Duodenal mucosa (tissue), 2 donors: ENCODE measurements at regions not wholly inside any gene's neighbourhood (a gene's known extent, or its start where the extent isn't known, plus 50 kb on each side); places are given as distances from the start of the nearest gene placed in this dataset.

ENCODE experiments used
- H3K27ac ChIP-seq: one replicate; pipeline ENCODE4 v1.7.0; 2013; ENCODE audit warnings: low read depth, low read length
- H3K27me3 ChIP-seq, 2 donors: one replicate each; pipeline ENCODE4 v1.7.0; 2013; ENCODE audit warnings: low read length in 2 of 2, control low read depth in 1 of 2; ENCODE audit not compliant: insufficient read depth in 2 of 2, control insufficient read depth in 1 of 2
- H3K36me3 ChIP-seq, 2 donors: one replicate each; pipeline ENCODE4 v1.7.0; 2013; ENCODE audit warnings: low read length in 2 of 2, control low read depth in 1 of 2; ENCODE audit not compliant: insufficient read depth in 2 of 2, control insufficient read depth in 1 of 2
- H3K4me1 ChIP-seq, 2 donors: one replicate each; pipeline ENCODE4 v1.7.0; 2013; ENCODE audit warnings: low read length in 2 of 2, control low read depth in 1 of 2; ENCODE audit not compliant: insufficient read depth in 2 of 2, control insufficient read depth in 1 of 2
- H3K4me3 ChIP-seq, 2 donors: one replicate each; pipeline ENCODE4 v1.7.0; 2013; ENCODE audit warnings: low read length in 2 of 2, low read depth in 1 of 2
- H3K9ac ChIP-seq, 2 donors: one replicate each; pipeline ENCODE4 v1.7.0; 2013; ENCODE audit warnings: low read length in 2 of 2, low read depth in 1 of 2
- H3K9me3 ChIP-seq, 2 donors: one replicate each; pipeline ENCODE4 v1.7.0; 2013; ENCODE audit warnings: low read length in 2 of 2, control low read depth in 1 of 2; ENCODE audit not compliant: control insufficient read depth in 1 of 2

DNA sequence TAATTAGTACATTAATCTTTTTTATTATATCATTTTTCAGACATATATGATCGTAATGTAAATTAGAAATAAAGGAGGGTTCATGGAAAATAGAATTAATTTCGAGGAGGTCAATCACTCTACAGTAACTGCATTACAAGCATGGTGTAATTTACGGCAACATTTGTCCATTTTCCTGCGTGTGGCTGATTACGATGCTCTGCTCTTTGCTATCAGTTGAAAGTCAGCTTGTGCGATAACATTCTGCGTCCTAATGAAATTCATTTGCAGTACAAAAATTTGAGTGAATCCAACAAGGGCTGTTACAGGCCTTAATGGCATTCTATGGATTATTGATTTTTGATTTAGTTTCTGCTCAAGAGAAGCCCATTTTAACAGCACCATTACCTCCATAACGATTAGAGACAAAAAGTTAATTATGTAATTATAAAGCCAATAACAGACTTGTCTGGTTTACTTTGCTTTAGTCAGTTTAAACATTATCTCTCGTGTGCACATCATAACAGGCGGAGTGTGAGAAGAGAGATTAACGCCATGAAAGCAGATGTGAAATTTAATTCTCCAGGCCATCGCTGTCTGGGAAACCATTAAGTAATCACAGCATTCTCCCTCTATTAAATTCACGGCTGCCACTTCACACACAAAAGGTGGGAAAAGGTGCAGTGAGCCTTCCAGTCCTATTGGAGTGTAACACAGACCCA, 256.4 kb upstream of the IRX3 start:
- H3K36me3 ChIP-seq, result no peaks in the 10 kb centered on the region
- peaks cover 0 to 2% of the 10 kb centered on the region in 2 donors for H3K27me3 ChIP-seq

DNA sequence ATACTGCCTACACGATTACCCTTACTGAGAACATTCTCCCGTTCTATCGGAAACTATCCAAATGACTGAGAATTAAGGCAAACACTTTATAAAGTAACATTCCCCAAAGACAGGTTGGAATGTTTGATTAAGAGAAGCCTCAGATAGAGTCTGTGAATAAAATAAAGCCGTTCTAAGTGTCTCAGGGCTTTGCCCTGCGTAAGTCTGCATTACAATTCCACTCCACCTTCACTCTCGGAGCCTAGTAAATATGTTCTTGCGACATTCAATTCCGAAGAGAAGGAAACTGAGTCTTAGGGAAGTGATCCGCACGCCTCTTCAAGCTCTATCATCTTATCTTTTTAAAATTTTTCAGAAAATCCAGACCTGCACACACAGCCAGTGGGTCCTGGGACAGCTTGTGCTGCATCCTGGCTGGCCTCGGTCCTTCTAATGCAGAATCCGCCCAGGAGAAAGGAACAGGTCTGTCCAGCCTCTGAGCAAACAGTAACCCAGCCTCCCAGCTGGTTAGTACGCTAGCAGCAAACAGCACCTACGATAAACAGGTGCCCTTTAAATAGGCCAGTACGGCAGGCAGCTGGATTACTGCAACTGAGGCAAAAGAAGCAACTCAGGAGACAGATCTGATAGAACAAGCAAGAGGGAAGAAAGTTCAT, 254.1 kb upstream of the IRX3 start:
- no peaks in the 10 kb centered on the region for H3K4me1 ChIP-seq
- H3K4me3 ChIP-seq, result no peak overlapping the region
- no peaks in the 10 kb centered on the region for H3K9me3 ChIP-seq
- H3K36me3 ChIP-seq, result no peaks in the 10 kb centered on the region
- no peak overlapping the region for H3K27ac ChIP-seq
- H3K9ac ChIP-seq, result no peak overlapping the region
- no peaks in the 10 kb centered on the region for H3K27me3 ChIP-seq

More for the DNA sequence above, 256.4 kb upstream of the IRX3 start:
- Histone ChIP-seq H3K27ac (no peak overlapping the region), H3K9me3 (no peaks in the 10 kb centered on the region), H3K9ac (no peak overlapping the region), H3K4me1 (no peaks in the 10 kb centered on the region), H3K4me3 (no peak overlapping the region)

DNA sequence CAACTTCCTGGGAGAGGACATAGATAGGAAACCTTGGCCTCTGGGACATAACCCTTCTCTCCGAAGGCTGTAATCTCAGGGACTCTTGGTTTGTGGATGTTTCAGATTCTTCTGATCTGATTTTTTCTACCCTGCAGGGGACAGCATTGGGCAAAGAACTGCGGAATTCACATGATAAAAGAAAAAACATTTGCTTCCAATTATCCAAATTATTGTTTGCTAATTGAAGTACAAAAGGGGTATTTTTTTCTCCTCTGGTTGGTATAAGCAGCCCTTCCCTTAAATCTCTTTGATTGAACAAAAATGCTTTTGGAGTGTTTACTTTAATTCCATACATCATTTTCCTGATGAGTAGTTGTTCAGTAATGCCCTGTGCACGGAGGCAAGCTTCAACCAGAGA, 251.7 kb upstream of the IRX3 start:
- H3K27ac ChIP-seq, result no peak overlapping the region
- no peaks in the 10 kb centered on the region for H3K4me1 ChIP-seq
- no peaks in the 10 kb centered on the region for H3K27me3 ChIP-seq
- H3K9me3 ChIP-seq, result no peaks in the 10 kb centered on the region
- H3K9ac ChIP-seq, result no peak overlapping the region
- no peaks in the 10 kb centered on the region for H3K36me3 ChIP-seq
- no peak overlapping the region for H3K4me3 ChIP-seq

DNA sequence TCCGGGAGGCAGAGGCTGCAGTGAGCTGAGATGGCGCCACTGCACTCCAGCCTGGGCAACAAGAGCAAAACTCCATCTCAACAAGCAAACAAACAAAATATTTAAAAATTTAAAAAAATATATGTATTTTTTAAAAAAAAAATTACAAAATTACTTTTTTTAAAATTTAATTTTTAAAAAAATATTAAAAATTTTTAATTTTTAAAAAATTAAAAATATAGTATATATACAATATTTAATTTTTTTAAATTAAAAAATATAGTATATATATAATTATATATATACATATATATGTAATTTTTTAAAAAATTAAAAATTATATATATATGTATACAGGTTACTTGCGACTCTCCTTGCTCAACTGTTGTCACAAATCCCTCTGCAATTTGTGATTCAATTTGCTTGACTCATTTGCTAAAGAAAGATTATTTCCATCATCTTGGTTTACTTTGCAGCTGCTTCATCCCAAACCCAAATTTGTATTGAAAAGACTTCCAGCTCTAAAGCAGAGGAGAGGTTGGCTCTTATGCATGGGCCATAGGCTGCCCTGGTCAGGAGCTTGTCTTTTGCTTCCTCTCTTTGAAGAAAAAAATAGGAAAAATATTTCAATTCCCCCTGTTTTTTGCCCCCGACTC, 247.4 kb upstream of the IRX3 start:
- no peaks in the 10 kb centered on the region for H3K4me1 ChIP-seq
- H3K9ac ChIP-seq, result no peak overlapping the region
- H3K27me3 ChIP-seq, result no peaks in the 10 kb centered on the region
- no peak overlapping the region for H3K27ac ChIP-seq
- H3K9me3 ChIP-seq, result no peaks in the 10 kb centered on the region
- no peak overlapping the region for H3K4me3 ChIP-seq
- no peaks in the 10 kb centered on the region for H3K36me3 ChIP-seq

DNA sequence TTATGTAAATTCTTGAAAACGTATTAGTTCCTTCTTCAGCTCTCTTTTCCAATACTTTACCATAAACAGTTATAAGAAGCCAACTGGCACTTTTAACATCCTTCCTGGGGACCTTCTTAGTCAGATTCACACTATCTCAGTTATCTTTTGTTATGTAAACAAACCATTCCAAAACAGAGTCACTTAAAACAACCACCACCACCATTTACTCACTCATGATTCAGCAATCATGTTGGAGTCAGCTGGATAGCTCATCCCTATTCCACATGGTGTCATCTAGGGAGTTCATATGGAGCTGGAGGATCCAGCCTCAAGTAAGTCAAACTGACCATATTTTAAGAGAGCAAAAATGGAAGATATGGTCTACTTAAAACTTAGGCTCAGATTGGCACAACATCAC, 240.3 kb upstream of the IRX3 start:
- H3K4me3 ChIP-seq, result no peak overlapping the region
- no peaks in the 10 kb centered on the region for H3K4me1 ChIP-seq
- H3K9ac ChIP-seq, result no peak overlapping the region
- H3K9me3 ChIP-seq, result no peaks in the 10 kb centered on the region
- H3K36me3 ChIP-seq, result no peaks in the 10 kb centered on the region
- no peaks in the 10 kb centered on the region for H3K27me3 ChIP-seq
- no peak overlapping the region for H3K27ac ChIP-seq

DNA sequence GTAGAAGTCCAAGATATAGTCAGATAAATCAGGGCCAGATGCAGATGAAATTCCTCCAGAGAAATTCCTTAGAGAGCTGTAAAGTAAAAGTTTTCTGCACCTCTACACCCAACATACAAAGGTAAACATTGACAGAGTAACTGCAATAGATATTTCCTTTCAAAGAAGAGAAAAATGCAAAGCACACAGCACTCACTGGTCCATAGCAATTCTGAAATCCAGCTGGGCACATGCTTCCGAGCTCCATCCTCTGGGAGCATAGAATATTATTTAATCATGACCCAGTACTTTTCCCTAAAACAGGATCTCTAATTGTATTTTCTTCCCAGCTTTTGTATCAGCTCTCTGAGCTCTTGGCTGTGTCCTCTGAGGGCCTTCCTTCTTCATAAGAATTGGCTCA, 239.5 kb upstream of the IRX3 start:
- Histone ChIP-seq H3K36me3 (no peaks in the 10 kb centered on the region), H3K9me3 (no peaks in the 10 kb centered on the region), H3K4me3 (no peak overlapping the region), H3K4me1 (no peaks in the 10 kb centered on the region), H3K27ac (no peak overlapping the region), H3K27me3 (no peaks in the 10 kb centered on the region), H3K9ac (no peak overlapping the region)

DNA sequence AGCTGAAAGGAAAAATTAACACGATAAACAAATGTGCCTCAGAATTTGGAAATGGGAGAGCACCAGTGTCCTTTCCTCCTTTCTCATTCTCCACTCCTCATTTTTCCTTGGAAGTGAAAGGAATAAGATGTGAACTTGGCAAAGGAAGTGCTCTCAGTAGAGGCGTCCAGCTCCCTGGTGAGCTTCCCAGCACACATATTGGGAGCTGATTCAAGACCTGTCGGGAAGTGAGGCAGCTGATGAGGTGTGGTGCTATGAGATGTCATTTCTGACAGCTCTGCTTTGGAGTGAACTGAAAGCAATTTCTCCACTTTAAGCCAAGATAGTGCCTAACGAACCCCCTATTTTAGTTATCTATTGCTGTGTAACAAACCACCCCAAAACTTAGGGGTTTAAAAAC, 238.5 kb upstream of the IRX3 start:
- H3K27me3 ChIP-seq, result no peaks in the 10 kb centered on the region

DNA sequence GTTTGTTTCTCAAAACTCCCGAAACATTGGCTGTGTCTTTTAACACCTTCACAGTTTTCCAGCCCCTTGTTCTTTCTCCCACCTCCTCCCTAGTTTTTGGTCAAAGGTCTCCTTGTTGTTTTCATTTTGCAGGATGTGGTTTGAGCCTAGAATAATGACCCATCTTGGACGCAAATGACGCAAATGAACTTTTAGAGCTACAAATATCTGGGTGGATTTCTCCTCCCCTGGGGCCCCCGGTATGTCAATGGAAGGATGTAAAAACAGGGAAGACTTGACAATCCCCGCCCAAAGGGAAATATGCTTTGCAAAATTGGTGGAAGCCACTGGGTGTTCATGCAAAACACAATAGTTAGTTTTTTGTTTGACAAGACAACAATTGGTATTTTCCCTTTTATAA, 236.0 kb upstream of the IRX3 start:
- peaks cover 0 to 3% of the 10 kb centered on the region in 2 donors for H3K9me3 ChIP-seq
- H3K36me3 ChIP-seq, result no peaks in the 10 kb centered on the region
- H3K4me3 ChIP-seq, result no peak overlapping the region
- no peak overlapping the region for H3K9ac ChIP-seq
- H3K27me3 ChIP-seq, result no peaks in the 10 kb centered on the region
- no peaks in the 10 kb centered on the region for H3K4me1 ChIP-seq
- no peak overlapping the region for H3K27ac ChIP-seq

More for the DNA sequence above, 238.5 kb upstream of the IRX3 start:
- Histone ChIP-seq H3K27ac (no peak overlapping the region), H3K4me3 (no peak overlapping the region), H3K9ac (no peak overlapping the region), H3K9me3 (no peaks in the 10 kb centered on the region), H3K4me1 (no peaks in the 10 kb centered on the region), H3K36me3 (no peaks in the 10 kb centered on the region)

DNA sequence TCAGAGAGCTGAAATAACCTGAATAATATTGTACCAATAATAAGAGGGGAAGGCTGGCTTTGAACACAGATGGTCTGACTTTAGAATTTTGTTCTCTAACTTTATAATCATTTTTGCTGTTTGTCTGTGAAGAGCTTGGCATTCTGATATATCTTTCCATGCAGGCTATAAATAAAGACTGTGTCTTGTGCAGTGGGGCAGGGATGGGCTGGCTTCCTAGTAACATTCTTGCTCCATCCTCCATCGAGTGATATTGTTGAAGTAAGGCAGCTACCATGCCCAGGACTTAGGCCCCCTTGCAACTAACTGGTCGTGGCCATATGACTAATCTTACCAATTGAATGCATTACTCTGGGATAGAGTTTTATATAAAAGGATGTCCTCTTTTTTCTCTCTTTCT, 234.7 kb upstream of the IRX3 start:
- H3K27me3 ChIP-seq, result no peaks in the 10 kb centered on the region
- H3K4me1 ChIP-seq, result no peaks in the 10 kb centered on the region

DNA sequence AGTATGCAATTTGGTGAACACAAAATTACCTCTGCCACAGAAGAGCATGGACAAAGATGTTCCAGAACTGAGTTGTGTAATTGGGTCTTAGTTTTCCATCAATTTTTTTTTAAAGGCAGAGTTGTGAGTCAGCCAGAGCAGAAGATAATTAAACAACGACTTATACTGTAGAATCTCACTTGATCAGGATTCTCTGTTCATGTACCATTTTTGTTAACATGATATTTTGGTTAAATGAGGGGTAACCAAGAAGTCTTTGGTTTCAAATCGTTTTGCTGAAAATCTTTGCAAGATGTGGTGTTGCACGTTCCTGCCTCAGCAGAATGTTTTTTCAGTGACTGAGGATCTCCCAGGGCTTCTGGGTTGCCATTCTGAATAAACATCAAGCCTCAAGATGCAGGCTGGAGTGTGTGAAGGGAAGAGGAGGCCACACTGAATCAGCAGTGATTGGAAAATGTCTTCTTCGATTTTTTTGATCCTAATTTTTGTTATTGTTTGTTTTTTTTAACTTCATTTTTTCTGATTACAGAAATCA, 232.6 kb upstream of the IRX3 start:
- Histone ChIP-seq H3K4me1 (no peaks in the 10 kb centered on the region), H3K9ac (no peak overlapping the region), H3K27ac (no peak overlapping the region), H3K4me3 (no peak overlapping the region), H3K9me3 (peaks cover 0 to 3% of the 10 kb centered on the region in 2 donors), H3K27me3 (no peaks in the 10 kb centered on the region), H3K36me3 (no peaks in the 10 kb centered on the region)

More for the DNA sequence above, 234.7 kb upstream of the IRX3 start:
- Histone ChIP-seq H3K27ac (no peak overlapping the region), H3K4me3 (no peak overlapping the region), H3K9me3 (peaks cover 0 to 3% of the 10 kb centered on the region in 2 donors), H3K36me3 (no peaks in the 10 kb centered on the region), H3K9ac (no peak overlapping the region)
